GM21381 (cell line): ENCODE measurements at regions not wholly inside any gene's neighbourhood (a gene's known extent, or its start where the extent isn't known, plus 50 kb on each side); places are given as distances from the start of the nearest gene placed in this dataset.

Experiments used
- ATAC-seq: cut with Tn5 transposase; IDR thresholded peaks from one replicate; pipeline ENCODE4 v1.9.1; 2021; ENCODE audit warnings: mild to moderate bottlenecking, moderate library complexity; ENCODE audit not compliant: unreplicated experiment

DNA sequence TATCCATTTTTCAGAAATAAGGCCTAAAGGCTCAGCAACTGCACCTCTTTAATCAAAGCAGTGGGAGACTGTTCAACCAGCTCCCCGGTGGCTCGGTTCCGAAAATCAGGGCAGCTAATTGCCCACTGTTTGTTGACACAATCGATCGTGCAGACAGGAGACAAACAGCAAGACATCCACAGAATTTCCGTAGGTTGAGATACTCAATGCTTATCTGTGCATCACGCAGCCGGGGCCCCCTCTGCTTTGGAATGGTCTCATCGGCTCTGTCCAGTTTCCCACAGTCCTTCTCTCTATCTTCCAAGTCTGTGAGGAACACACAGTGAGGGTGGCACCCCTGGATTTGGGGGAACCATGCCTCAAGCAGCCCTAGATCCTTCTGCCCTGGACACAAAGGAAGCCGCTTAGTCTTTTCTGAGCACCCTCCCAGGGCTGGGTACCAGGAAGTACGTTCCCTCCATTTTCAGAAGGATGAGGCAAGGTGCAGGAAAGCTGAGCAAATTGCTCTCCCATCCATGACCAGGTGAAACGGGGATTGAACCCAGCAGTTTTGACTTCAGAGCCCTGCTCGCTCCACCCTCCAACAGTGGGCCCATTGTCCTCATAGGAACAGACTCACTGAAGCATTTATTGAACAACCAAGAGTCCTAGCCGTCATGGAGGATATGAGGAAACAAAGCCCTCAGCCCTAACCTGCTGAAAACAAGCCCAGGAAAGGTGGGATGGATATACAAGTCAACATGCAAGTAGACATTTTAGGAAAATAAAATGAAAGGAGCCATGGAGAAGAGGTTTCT lies 70.7 kb downstream of the C16orf95 start:
- ATAC-seq, result no peak

GRCh38 chr16:87248714-87249113 lies 68.5 kb downstream of the C16orf95 start:
- no peak for ATAC-seq

DNA sequence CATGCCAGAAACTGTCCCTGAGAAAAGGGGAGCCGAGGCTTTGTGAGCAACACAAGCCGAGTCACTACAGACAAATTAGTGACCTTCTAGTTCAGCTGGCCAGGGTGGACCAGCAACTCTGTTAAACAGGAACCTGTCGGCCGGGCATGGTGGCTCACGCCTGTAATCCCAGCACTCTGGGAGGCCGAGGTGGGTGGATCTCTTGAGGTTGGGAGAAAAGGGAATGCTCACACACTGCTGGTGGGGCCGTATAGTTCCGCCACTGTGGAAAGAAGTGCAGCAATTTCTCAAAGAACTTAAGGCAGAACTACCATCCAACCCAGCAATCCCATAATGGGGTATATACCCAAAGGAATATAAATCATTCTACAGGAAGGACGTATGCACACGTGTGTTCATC lies 67.8 kb downstream of the C16orf95 start:
- ATAC-seq, result no peak

DNA sequence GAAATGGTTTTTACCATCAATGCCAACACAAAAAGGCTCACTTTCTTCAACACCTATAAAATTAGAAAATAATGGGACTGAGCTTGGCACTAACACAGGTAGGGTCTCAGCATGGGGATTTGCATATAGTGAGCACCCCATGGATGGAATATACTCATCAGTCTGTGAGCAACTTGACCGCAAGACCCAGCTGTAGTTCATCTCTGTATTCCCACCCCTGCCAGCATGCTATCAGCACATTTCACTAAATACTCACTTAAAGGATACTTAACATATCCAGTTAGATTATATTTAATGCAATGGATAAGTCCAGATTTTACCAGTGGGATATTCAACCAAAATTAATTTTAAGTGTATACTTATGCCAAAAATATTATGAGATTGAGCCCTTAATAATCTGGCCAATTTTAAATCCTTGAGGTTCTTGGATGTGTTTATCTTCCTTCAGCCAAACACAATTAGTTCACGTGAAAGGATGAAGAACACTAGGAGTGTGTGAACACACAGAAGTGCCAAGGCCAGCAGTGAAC lies 66.7 kb downstream of the C16orf95 start:
- ATAC-seq, result no peak

DNA sequence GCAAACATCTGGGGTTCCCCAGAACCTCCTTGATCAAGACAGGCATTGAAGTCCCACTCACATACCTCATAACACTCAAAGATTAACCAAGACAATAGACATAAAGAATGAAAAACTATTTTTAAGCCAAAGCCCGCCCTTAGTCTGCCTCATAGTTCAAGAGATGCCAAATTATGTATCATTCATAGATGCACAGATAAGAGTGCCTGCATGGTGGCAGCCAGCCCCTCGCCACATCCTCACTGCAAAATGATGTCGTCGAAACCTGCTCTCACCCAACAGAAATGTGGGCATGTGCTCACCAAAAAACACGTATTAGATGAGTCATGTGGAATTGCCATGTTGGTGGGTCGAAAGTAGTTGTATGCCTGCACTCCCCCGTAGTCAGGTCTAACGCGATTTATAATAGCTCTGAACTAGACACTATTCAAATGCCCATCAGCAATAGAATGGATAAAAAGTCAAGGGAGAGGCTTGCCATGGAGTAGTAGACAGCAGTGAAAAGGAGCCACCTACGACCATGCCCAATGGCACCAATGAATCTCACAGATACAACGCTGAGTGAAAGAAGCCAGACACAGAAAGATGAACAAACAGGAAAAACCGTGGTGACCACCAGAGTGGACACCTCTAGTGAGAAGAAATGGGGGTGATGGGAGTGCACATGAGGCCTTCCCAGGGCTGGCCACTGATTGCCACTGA lies 64.8 kb downstream of the C16orf95 start:
- no peak for ATAC-seq
